Tibial artery (tissue), 4 donors: ENCODE measurements at regions not wholly inside any gene's neighbourhood (a gene's known extent, or its start where the extent isn't known, plus 50 kb on each side); places are given as distances from the start of the nearest gene placed in this dataset.

ENCODE experiments used
- DNase-seq, 2 donors: peaks; one replicate each; pipeline ENCODE4 v3.0.0-alpha.2; 2019
- H3K27ac ChIP-seq, 2 donors: fragments of 200-600 bp; sonication (generic) in 1 of 2; 1 replicate in 1 of 2; 2 replicates in 1 of 2; pipeline ENCODE4 v1.5.1; 2018 to 2019; ENCODE audit warnings: mild to moderate bottlenecking in 1 of 2
- H3K27me3 ChIP-seq, 2 donors: fragments of 200-600 bp; sonication (generic) in 1 of 2; one replicate each; pipeline versions ENCODE4 v1.5.1 to v1.6.0; 2016 to 2019
- H3K36me3 ChIP-seq, 3 donors: fragments of 200-600 bp; sonication (generic) in 2 of 3; one replicate each; pipeline ENCODE4 v1.5.1; 2016 to 2019; ENCODE audit warnings: mild to moderate bottlenecking in 2 of 3
- H3K4me1 ChIP-seq, 4 donors: fragments of 200-600 bp; sonication (generic) in 2 of 4; 1 replicate in 3 of 4; 2 replicates in 1 of 4; pipeline ENCODE4 v1.5.1; 2016 to 2019
- H3K4me3 ChIP-seq, 2 donors: fragments of 200-600 bp; sonication (generic) in 1 of 2; 1 replicate in 1 of 2; 2 replicates in 1 of 2; pipeline ENCODE4 v1.5.1; 2018 to 2019; ENCODE audit warnings: mild to moderate bottlenecking in 2 of 2
- H3K9me3 ChIP-seq, 3 donors: fragments of 200-600 bp; sonication (generic) in 1 of 3; one replicate each; pipeline ENCODE4 v1.5.1; 2016 to 2019
- CTCF ChIP-seq, 2 experiments: fragments of 200-600 bp in 1 of 2; fragments of 450-650 bp in 1 of 2; IDR thresholded peaks; one replicate each; pipeline ENCODE4 v1.5.1; 2017 to 2019; ENCODE audit warnings: antibody characterized with exemption in 2 of 2, mild to moderate bottlenecking in 1 of 2, moderate library complexity in 1 of 2
- intact Hi-C: fragments of 100-400 bp; cut with DNase I; formaldehyde crosslinking; loops from one replicate; pipeline ENCODE4 v1.15.0; 2023; ENCODE audit warnings: low total_unique reads

DNA sequence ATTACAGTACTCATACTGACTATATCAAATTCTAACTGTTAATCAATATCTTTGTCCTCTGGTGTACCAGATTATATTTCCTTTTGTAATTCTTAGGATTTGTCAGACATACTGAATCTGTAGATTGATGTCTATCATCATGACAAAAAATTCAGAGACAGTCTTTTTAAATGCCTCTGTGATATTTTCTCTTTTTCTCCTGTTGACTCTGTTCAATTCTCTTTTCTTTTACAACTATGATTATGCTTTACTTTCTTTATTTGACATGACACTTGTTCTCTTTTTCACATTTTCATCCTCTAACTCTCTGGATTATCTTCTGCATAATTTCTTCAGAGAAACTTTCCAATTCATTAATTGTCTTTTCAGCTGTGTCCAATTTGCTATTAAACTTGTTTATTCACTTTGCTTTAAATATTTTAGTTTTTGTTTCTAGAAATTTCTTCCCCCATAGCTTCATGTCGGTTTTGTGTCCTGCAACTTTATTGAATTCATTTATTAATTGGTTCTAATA, 153.6 kb downstream of the PFKFB3 start:
- Histone ChIP-seq H3K4me1 (no peaks in the 10 kb centered on the region), H3K27me3 (no peaks in the 10 kb centered on the region), H3K4me3 (no peak overlapping the region), H3K27ac (no peak overlapping the region), H3K9me3 (peaks cover 0 to 18% (median 0%) of the 10 kb centered on the region in 3 donors), H3K36me3 (peaks cover 0 to 7% (median 3%) of the 10 kb centered on the region in 3 donors)
- TF ChIP-seq CTCF (IDR thresholded peaks at IDR 0.05), result no peak
- no peak for DNase-seq
- intact Hi-C loops, result no loop called here

DNA sequence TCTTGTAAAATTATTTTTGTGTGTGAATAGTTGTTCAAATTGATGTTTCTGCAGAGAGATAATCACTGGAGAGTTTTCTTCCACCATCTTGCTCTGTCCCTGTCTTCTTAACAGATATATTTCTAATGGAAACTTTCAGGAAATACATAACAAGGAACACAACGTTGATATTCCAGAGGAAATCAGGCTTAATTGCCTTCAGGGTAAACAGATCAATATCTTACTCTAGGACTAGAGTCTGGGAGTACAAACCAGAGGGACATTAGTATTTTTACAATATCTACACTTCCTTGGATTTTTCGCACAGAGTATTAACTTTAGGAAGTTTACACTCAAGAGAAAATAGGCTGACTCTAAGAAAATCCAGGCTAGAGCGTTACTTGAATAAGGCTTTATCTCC, 159.1 kb downstream of the PFKFB3 start:
- H3K9me3 ChIP-seq, result peaks cover 0 to under 1% (median 0%) of the 10 kb centered on the region in 3 donors

GRCh38 chr10:6362879-6363278, 160.1 kb downstream of the PFKFB3 start:
- Histone ChIP-seq H3K4me1 (no peaks in the 10 kb centered on the region), H3K9me3 (no peaks in the 10 kb centered on the region), H3K36me3 (peaks cover 0 to 4% (median 0%) of the 10 kb centered on the region in 3 donors), H3K27me3 (no peaks in the 10 kb centered on the region), H3K27ac (no peak overlapping the region), H3K4me3 (no peak overlapping the region)
- no peak for DNase-seq
- TF ChIP-seq CTCF (IDR thresholded peaks at IDR 0.05), result no peak
- intact Hi-C loops, result no loop called here

More for the DNA sequence above, 159.1 kb downstream of the PFKFB3 start:
- no peak for TF ChIP-seq CTCF (IDR thresholded peaks at IDR 0.05)
- no peak for DNase-seq
- Histone ChIP-seq H3K27me3 (no peaks in the 10 kb centered on the region), H3K4me1 (no peaks in the 10 kb centered on the region), H3K36me3 (peaks cover 0 to 4% (median 0%) of the 10 kb centered on the region in 3 donors), H3K27ac (no peak overlapping the region), H3K4me3 (no peak overlapping the region)
- intact Hi-C loops, result no loop called here

- TF ChIP-seq CTCF (IDR thresholded peaks at IDR 0.05), result no peak
- no peaks in the 10 kb centered on the region for H3K9me3 ChIP-seq
- no peaks in the 10 kb centered on the region for H3K4me1 ChIP-seq
- no peak overlapping the region for H3K4me3 ChIP-seq
- H3K36me3 ChIP-seq, result peaks cover 0 to 4% (median 0%) of the 10 kb centered on the region in 3 donors
- intact Hi-C loops, result no loop called here
- H3K27me3 ChIP-seq, result no peaks in the 10 kb centered on the region
- DNase-seq, result no peak
- no peak overlapping the region for H3K27ac ChIP-seq
Measured at GRCh38 chr10:6363511-6363910, 160.8 kb downstream of the PFKFB3 start.

DNA sequence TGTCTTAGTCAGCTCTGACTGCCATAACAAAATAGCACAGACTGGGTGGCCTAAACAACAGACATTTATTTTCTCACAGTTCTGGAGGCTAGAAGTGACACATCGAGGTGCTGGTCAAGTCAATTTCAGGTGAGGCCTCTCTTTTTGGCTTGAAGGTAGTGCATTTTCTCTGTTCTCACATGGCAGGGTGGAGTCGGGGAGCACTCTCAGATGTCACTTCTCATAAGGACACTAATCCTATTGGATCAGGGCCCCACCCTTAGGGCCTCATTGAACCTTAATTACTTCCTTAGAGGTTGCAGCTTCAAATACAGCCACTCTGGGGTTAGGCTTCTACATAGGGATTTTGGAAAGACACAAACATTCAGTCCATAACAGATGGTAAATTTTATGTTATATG, 161.6 kb downstream of the PFKFB3 start:
- Histone ChIP-seq H3K4me1 (no peaks in the 10 kb centered on the region), H3K27me3 (no peaks in the 10 kb centered on the region), H3K9me3 (no peaks in the 10 kb centered on the region), H3K36me3 (peaks cover 0 to 4% (median 0%) of the 10 kb centered on the region in 3 donors), H3K27ac (no peak overlapping the region), H3K4me3 (no peak overlapping the region)
- TF ChIP-seq CTCF (IDR thresholded peaks at IDR 0.05), result no peak
- intact Hi-C loops, result no loop called here
- DNase-seq, result no peak

DNA sequence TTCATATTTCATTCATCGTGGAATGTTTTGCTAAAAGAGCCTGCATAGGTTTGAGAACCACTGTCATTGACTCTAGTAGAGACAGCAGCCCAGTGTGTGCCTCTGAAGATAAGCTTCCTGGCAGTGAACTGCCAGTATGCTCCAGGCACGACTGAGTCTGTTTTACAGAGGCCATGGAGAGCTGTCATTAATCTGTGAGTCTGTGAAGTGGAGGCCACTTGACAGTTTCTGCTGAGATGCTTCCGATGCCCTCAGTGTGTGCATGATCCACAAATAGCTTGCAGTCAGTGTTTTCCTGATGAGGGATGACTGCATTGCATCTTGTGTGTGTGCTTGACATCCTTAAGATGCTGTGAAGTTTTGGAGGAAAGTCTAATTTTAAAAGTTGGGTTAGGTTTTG, 162.2 kb downstream of the PFKFB3 start:
- Histone ChIP-seq H3K27ac (no peak overlapping the region), H3K9me3 (no peaks in the 10 kb centered on the region), H3K36me3 (peaks cover 0 to 4% (median 0%) of the 10 kb centered on the region in 3 donors), H3K27me3 (no peaks in the 10 kb centered on the region), H3K4me1 (no peaks in the 10 kb centered on the region), H3K4me3 (no peak overlapping the region)
- no peak for TF ChIP-seq CTCF (IDR thresholded peaks at IDR 0.05)
- no peak for DNase-seq
- intact Hi-C loops, result no loop called here
